GM12892 (cell line): ENCODE measurements at regions not wholly inside any gene's neighbourhood (a gene's known extent, or its start where the extent isn't known, plus 50 kb on each side); places are given as distances from the start of the nearest gene placed in this dataset.

ENCODE experiments used
- DNase-seq: peaks from one replicate; pipeline ENCODE4 v3.0.0; 2011; ENCODE audit not compliant: insufficient read length
- FAIRE-seq: peaks from 2 replicates; lab custom pipeline; 2011; peaks lifted over from hg19 to GRCh38; lab: Jason Lieb, UNC
- POLR2A ChIP-seq: IDR thresholded peaks from 2 replicates; pipeline ENCODE4 v1.6.1; 2011; ENCODE audit warnings: low read depth, low read length, control low read depth
- POLR2AphosphoS5 ChIP-seq: IDR thresholded peaks from 2 replicates; pipeline ENCODE4 v1.6.1; 2011; ENCODE audit warnings: low read depth, low read length, control low read depth
- TAF1 ChIP-seq: IDR thresholded peaks from 2 replicates; pipeline ENCODE4 v1.6.1; 2011; ENCODE audit warnings: low read depth, mild to moderate bottlenecking, control low read depth, low read length, borderline replicate concordance

DNA sequence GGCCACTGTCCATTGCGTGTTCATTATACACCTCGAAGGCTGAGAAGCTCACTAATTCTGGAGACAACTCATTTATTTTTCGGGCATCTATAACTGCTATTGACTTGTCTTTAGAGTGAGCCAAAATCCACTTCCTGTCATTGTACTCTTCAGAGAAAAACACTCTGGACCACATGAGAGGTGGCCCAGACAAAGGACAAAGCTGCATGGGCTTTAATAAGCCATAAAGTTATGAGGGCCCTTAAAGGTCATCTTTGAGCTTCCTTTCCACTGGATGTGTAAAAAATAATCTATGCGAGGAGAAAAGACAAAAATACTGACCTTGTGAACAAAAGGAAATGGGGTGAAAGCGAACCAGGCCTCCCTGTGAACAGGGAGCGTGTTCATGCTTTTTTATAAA is 63.5 kb upstream of the ZC3H12C start:
- TF ChIP-seq POLR2AphosphoS5 (no peak), TAF1 (no peak), POLR2A (no peak)
- DNase-seq (no peak), FAIRE-seq (no peak)

DNA sequence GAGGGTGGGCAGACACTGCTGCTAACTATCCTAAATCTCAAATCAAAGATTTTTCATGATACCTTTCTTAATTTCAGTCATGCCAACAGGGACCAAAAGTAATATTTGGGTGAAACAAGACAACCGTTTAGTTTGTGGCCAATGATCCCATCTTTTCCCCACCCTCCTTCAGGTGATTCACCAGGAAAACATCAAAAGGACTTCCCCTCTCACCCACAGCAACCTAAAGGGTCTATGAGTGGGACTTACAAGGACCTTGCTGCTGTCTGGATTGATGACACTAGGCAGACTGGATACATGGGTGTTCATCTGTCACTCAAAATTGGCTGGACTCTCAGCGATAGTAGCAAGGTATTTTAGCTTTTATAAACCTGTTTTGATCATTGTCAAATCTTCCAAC is 62.0 kb upstream of the ZC3H12C start:
- FAIRE-seq = peak; percentile 70

DNA sequence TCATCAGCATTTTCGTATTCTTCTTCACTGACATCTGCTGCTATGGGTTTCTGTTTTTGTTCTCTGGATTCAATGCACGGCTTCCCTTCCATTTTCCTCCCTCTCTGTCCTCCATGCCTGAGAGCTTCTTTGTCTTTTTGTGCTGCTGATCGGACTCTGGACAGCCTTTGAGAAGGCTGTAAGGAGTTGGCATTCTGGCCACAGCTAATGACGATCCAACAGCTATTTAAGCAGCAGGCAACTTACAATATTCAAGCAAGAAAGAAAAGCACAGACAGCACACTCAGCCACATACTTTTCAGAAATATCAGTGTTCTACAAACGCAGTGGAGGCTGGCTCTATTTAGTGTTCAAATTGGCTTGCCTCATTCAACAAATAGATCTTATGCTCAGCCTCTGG is 60.9 kb upstream of the ZC3H12C start:
- DNase-seq (no peak), FAIRE-seq (no peak)
- no peak for TF ChIP-seq POLR2AphosphoS5
- no peak for TF ChIP-seq TAF1
- TF ChIP-seq POLR2A = no peak

More for the DNA sequence above, 62.0 kb upstream of the ZC3H12C start:
- TF ChIP-seq TAF1 = no peak
- no peak for TF ChIP-seq POLR2AphosphoS5
- TF ChIP-seq POLR2A = no peak
- no peak for DNase-seq

DNA sequence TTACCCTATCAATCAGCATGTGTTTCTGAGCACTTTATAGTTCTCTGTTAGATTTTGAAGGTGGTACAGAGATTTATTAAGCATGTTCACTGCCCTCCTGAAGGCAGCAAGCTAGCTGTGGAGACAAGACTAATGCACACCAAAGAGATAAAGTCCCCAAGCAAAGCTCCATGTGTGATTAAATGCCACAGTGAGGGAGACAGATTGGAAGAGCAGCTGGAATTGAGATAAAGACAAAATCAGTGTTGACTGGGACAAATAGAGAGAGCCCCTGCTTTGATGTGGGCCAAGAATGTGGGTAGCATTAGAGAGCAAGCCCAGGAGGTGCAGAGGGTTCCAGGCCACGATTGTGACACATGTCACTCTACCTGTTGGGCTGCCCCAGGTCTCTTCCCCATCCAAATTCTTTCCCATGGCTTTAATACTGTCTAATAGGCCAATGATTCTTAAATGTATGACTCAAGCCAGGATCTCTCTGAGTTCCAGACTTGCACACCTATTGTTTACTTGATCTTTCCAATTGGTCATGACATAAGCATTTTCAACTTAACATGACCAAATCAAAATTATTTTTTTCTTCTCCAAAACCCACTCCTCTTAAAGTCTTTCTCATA is 60.1 kb upstream of the ZC3H12C start:
- DNase-seq (no peak), FAIRE-seq (peak; percentile 82)
- TF ChIP-seq POLR2AphosphoS5 = no peak
- no peak for TF ChIP-seq POLR2A
- no peak for TF ChIP-seq TAF1

DNA sequence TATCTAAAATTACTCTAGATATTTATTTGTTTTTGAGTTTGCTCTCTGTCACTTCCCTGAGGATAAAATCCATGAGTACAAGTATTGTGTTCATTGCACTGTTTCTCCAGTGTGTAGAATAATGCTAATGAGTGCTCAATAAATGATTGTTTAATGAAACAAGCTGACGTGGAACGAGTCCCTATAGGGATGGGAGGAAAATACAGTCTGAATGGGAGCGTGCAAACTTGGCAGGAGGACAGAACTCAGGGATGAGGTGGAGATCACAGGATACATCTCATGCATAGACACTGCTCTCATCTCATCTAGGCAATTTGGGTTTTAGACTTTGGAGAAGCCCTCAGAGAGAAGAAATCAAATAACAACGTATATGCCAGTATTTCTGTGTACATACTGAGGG is 58.4 kb upstream of the ZC3H12C start:
- no peak for DNase-seq
- no peak for FAIRE-seq
- no peak for TF ChIP-seq POLR2AphosphoS5
- TF ChIP-seq TAF1 = no peak
- TF ChIP-seq POLR2A = no peak

DNA sequence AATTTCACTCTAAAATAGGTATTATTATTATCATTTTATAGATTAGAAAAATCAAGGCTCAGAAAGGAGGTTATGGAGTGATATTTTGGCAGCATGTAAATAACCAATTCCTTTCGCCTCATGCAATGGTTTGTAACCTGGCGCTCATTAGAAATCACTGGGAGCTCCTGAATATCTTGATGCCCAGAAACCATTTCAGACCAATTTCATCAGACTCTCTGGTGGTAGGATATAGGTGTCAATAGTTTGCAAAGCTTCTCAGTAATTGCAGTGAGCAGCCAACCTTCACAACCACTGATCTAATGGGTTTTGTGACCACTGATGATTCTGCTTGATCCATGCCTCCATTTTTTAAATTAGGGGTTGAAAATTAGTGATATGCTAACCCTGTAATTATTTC is 57.8 kb upstream of the ZC3H12C start:
- TF ChIP-seq TAF1 = no peak
- TF ChIP-seq POLR2AphosphoS5 = no peak
- TF ChIP-seq POLR2A = no peak
- FAIRE-seq = no peak
- no peak for DNase-seq

DNA sequence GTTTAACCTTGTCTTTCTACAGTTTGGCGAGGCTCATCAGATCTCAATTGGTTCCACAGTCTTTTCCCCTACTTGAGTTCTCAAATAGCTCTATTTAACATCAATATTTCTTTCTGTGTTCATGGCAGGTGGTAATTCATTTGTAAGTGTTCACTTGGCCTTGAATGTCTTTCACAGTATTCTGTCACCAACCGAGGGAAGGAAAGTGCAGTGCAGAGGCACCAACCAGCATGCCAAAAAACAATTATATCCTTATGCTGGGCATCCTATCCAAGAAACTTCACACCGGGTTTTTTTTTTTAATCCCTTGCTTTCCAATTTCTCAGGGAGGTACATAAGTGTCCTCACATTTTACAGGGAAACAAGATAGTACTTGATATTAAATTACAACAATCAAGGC is 55.0 kb upstream of the ZC3H12C start:
- FAIRE-seq = peak; percentile 5
- no peak for TF ChIP-seq POLR2AphosphoS5
- no peak for TF ChIP-seq POLR2A
- TF ChIP-seq TAF1 = no peak
- no peak for DNase-seq
